ENCODE measurements at regions not wholly inside any gene's neighbourhood (a gene's known extent, or its start where the extent isn't known, plus 50 kb on each side); places are given as distances from the start of the nearest gene placed in this dataset.
A peak's percentile ranks its signal among the peaks of the same experiment; 100 is the strongest.
"Not testable (repeated sequence)": the region's sequence is repeated elsewhere in the genome, so short reads cannot be mapped to it uniquely, and the experiment has no call there.

GRCh38 chr3:110521019-110521418, 550.6 kb upstream of the NECTIN3 start:
- Histone ChIP-seq H3K4me3 (ENCODE audit: low read depth, low read length) (no peak overlapping the region), H3K27me3 (ENCODE audit: control insufficient read depth, insufficient read depth, low read length) (no peaks in the 10 kb centered on the region), H3K36me3 (ENCODE audit: control insufficient read depth, insufficient read depth, low read length) (no peaks in the 10 kb centered on the region)
- no peak for DNase-seq (ENCODE audit: low read depth)
- TF ChIP-seq CTCF (IDR thresholded peaks at IDR 0.05; ENCODE audit: insufficient read depth, low read length, poor library complexity, severe bottlenecking): no peak

GRCh38 chr3:110525558-110526064, 546.0 kb upstream of the NECTIN3 start:
- not testable (repeated sequence) for DNase-seq (ENCODE audit: low read depth); H3K36me3 ChIP-seq (ENCODE audit: control insufficient read depth, insufficient read depth, low read length); H3K4me3 ChIP-seq (ENCODE audit: low read depth, low read length); H3K27me3 ChIP-seq (ENCODE audit: control insufficient read depth, insufficient read depth, low read length)

- TF ChIP-seq CTCF (IDR thresholded peaks at IDR 0.05; ENCODE audit: insufficient read depth, low read length, poor library complexity, severe bottlenecking): no peak
- no peak overlapping the region for H3K4me3 ChIP-seq (ENCODE audit: low read depth, low read length)
- peak; percentile 84 for DNase-seq (ENCODE audit: low read depth)
- H3K36me3 ChIP-seq (ENCODE audit: control insufficient read depth, insufficient read depth, low read length): no peaks in the 10 kb centered on the region
- H3K27me3 ChIP-seq (ENCODE audit: control insufficient read depth, insufficient read depth, low read length): no peaks in the 10 kb centered on the region
Observed at GRCh38 chr3:110526777-110527727, 544.6 kb upstream of the NECTIN3 start.

- H3K27me3 ChIP-seq (ENCODE audit: control insufficient read depth, insufficient read depth, low read length): no peaks in the 10 kb centered on the region
- H3K36me3 ChIP-seq (ENCODE audit: control insufficient read depth, insufficient read depth, low read length): no peaks in the 10 kb centered on the region
- DNase-seq (ENCODE audit: low read depth): no peak
- H3K4me3 ChIP-seq (ENCODE audit: low read depth, low read length): no peak overlapping the region
- no peak for TF ChIP-seq CTCF (IDR thresholded peaks at IDR 0.05; ENCODE audit: insufficient read depth, low read length, poor library complexity, severe bottlenecking)
Observed at GRCh38 chr3:110528305-110529121, 543.1 kb upstream of the NECTIN3 start.

- H3K4me3 ChIP-seq (ENCODE audit: low read depth, low read length): no peak overlapping the region
- no peak for DNase-seq (ENCODE audit: low read depth)
- no peaks in the 10 kb centered on the region for H3K27me3 ChIP-seq (ENCODE audit: control insufficient read depth, insufficient read depth, low read length)
- no peak for TF ChIP-seq CTCF (IDR thresholded peaks at IDR 0.05; ENCODE audit: insufficient read depth, low read length, poor library complexity, severe bottlenecking)
- no peaks in the 10 kb centered on the region for H3K36me3 ChIP-seq (ENCODE audit: control insufficient read depth, insufficient read depth, low read length)
Observed at GRCh38 chr3:110530902-110531301, 540.7 kb upstream of the NECTIN3 start.

- no peak for TF ChIP-seq CTCF (IDR thresholded peaks at IDR 0.05; ENCODE audit: insufficient read depth, low read length, poor library complexity, severe bottlenecking)
- DNase-seq (ENCODE audit: low read depth): no peak
- no peaks in the 10 kb centered on the region for H3K36me3 ChIP-seq (ENCODE audit: control insufficient read depth, insufficient read depth, low read length)
- H3K27me3 ChIP-seq (ENCODE audit: control insufficient read depth, insufficient read depth, low read length): no peaks in the 10 kb centered on the region
- no peak overlapping the region for H3K4me3 ChIP-seq (ENCODE audit: low read depth, low read length)
Observed at GRCh38 chr3:110533089-110533488, 538.5 kb upstream of the NECTIN3 start.

Measured in kidney epithelial cell (primary cell).